CD4-positive, CD25-positive, alpha-beta regulatory T cell (primary cell): ENCODE measurements at regions not wholly inside any gene's neighbourhood (a gene's known extent, or its start where the extent isn't known, plus 50 kb on each side); places are given as distances from the start of the nearest gene placed in this dataset.

ENCODE experiments used
- ATAC-seq, 2 donors: fragments of 150-1000 bp; cut with Tn5 transposase; one replicate each; pipeline ENCODE4 v1.10.0; 2021; ENCODE audit warnings: low read depth in 2 of 2, moderate number of reproducible peaks in 2 of 2, moderate library complexity in 1 of 2
- DNase-seq, 3 donors: peaks; one replicate each; pipeline versions ENCODE4 v3.0.0 to v3.0.0-alpha.2; 2012 to 2022; ENCODE audit warnings: mixed read lengths in 1 of 3
- H3K27ac ChIP-seq: one replicate; pipeline ENCODE4 v1.7.0; 2013; ENCODE audit warnings: mild to moderate bottlenecking, low read length; ENCODE audit not compliant: insufficient read depth, poor library complexity, severe bottlenecking
- H3K27me3 ChIP-seq: one replicate; pipeline ENCODE4 v1.7.0; 2013; ENCODE audit warnings: low read length; ENCODE audit not compliant: control insufficient read depth, insufficient read depth
- H3K36me3 ChIP-seq: one replicate; pipeline ENCODE4 v1.7.0; 2013; ENCODE audit warnings: mild to moderate bottlenecking, low read length, moderate library complexity; ENCODE audit not compliant: control insufficient read depth, insufficient read depth
- H3K4me1 ChIP-seq: 2 replicates; pipeline ENCODE4 v1.7.0; 2013; ENCODE audit warnings: mild to moderate bottlenecking, low read length; ENCODE audit not compliant: insufficient read depth, control insufficient read depth, poor library complexity, severe bottlenecking
- H3K4me3 ChIP-seq: one replicate; pipeline ENCODE4 v1.7.0; 2013; ENCODE audit warnings: low read depth, mild to moderate bottlenecking, low read length, moderate library complexity
- H3K9me3 ChIP-seq, 2 experiments: 1 replicate in 1 of 2; 2 replicates in 1 of 2; pipeline ENCODE4 v1.7.0; 2013; ENCODE audit warnings: low read length in 2 of 2, mild to moderate bottlenecking in 1 of 2, moderate library complexity in 1 of 2; ENCODE audit not compliant: control insufficient read depth in 2 of 2
- H3K27ac Mint-ChIP-seq, 3 donors: one replicate each; pipeline ENCODE4 v1.8.0; 2020 to 2022; ENCODE audit warnings: mild to moderate bottlenecking in 3 of 3, mixed read lengths in 3 of 3, moderate library complexity in 2 of 3
- H3K27me3 Mint-ChIP-seq: one replicate; pipeline ENCODE4 v1.8.0; 2022; ENCODE audit warnings: mild to moderate bottlenecking, mixed read lengths
- H3K36me3 Mint-ChIP-seq: one replicate; pipeline ENCODE4 v1.8.0; 2020; ENCODE audit warnings: mixed read lengths
- H3K4me1 Mint-ChIP-seq, 4 donors: one replicate each; pipeline ENCODE4 v1.8.0; 2020 to 2022; ENCODE audit warnings: mixed read lengths in 4 of 4, mild to moderate bottlenecking in 1 of 4
- H3K4me3 Mint-ChIP-seq, 4 donors: one replicate each; pipeline ENCODE4 v1.8.0; 2020 to 2022; ENCODE audit warnings: mild to moderate bottlenecking in 4 of 4, mixed read lengths in 4 of 4, moderate library complexity in 3 of 4
- H3K9me3 Mint-ChIP-seq, 7 donors: one replicate each; pipeline ENCODE4 v1.8.0; 2020 to 2022; ENCODE audit warnings: mixed read lengths in 7 of 7, mild to moderate bottlenecking in 3 of 7, moderate library complexity in 2 of 7

DNA sequence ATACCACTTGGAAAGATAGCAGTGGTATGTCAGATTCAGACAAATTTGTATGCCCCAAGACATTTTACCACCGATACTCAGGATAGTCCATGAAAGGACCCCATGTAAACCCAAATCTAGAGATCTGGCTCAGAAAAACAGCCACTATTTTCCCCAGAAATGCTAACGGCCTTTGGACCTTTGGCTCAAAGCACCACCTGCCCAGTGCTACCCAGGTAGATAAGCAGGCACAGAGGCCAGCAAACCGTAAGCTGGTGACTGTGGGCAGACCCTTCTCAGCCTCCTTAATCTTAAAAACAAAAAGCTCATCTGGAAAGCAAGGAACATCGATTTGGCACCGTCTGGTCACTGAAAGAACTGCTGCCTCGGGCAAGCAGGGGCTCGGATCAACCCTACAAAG, 61.4 kb upstream of the GREB1L start:
- Histone ChIP-seq H3K4me3 (no peak overlapping the region), H3K9me3 (no peaks in the 10 kb centered on the region), H3K36me3 (no peaks in the 10 kb centered on the region), H3K27me3 (no peaks in the 10 kb centered on the region), H3K27ac (no peak overlapping the region), H3K4me1 (no peaks in the 10 kb centered on the region)
- no peak for ATAC-seq
- Mint-ChIP-seq H3K4me1 (peaks cover 0 to 8% (median 3%) of the 10 kb centered on the region in 4 donors), H3K9me3 (no peaks in the 10 kb centered on the region), H3K27ac (no peak overlapping the region), H3K4me3 (no peak overlapping the region), H3K36me3 (no peaks in the 10 kb centered on the region), H3K27me3 (no peaks in the 10 kb centered on the region)
- DNase-seq = no peak

DNA sequence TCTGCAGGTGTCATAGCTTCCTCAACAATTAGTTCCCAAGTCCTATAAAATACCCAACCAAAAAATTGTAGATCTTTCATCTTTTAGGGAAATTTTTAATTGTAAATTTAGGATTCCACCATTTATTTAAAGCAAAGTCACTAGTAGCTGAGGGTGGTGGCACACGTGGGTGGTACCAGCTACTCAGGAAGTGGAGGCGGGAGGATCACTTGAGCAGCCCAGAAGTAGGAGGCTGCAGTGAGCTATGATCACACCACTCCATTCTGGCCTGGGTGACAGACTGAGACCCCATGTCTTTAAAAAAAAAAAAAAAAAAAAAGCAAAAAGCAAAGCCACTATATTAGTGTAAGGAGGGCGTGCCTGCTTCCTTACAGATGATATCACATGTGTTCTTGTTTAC, 60.3 kb upstream of the GREB1L start:
- Mint-ChIP-seq H3K4me3 (no peak overlapping the region), H3K27me3 (no peaks in the 10 kb centered on the region), H3K9me3 (no peaks in the 10 kb centered on the region), H3K4me1 (peaks cover 0 to 8% (median 3%) of the 10 kb centered on the region in 4 donors), H3K36me3 (no peaks in the 10 kb centered on the region), H3K27ac (no peak overlapping the region)
- Histone ChIP-seq H3K9me3 (no peaks in the 10 kb centered on the region), H3K36me3 (no peaks in the 10 kb centered on the region), H3K4me3 (no peak overlapping the region), H3K4me1 (no peaks in the 10 kb centered on the region), H3K27ac (no peak overlapping the region), H3K27me3 (no peaks in the 10 kb centered on the region)
- DNase-seq = peak in 1 of 3 donors; percentile 41
- peak in 1 of 2 donors; percentile 34 for ATAC-seq

DNA sequence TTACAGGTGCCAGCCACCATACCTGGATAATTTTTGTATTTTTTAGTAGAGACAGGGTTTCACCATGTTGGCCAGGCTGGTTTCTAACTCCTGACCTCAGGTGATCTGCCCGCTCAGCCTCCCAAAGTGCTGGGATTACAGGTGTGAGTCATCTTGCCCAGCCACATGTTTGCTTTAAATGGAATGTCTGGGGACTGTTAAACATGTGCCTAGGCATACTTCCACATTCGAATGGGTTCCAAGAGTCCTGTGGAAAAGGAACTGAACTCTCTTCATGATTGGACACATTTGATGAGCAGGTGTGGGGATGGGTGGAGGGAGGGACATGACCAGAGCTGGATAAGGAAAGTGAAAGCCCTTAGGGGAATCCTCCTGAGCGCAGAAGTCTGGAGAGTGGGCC, 58.4 kb upstream of the GREB1L start:
- Mint-ChIP-seq H3K27ac (no peak overlapping the region), H3K4me3 (no peak overlapping the region), H3K36me3 (no peaks in the 10 kb centered on the region), H3K4me1 (peaks cover 0 to 8% (median 2%) of the 10 kb centered on the region in 4 donors), H3K27me3 (peaks cover 1% of the 10 kb centered on the region), H3K9me3 (no peaks in the 10 kb centered on the region)
- Histone ChIP-seq H3K36me3 (no peaks in the 10 kb centered on the region), H3K27me3 (no peaks in the 10 kb centered on the region), H3K9me3 (no peaks in the 10 kb centered on the region), H3K4me1 (no peaks in the 10 kb centered on the region), H3K4me3 (no peak overlapping the region), H3K27ac (no peak overlapping the region)
- ATAC-seq = no peak
- DNase-seq = no peak

DNA sequence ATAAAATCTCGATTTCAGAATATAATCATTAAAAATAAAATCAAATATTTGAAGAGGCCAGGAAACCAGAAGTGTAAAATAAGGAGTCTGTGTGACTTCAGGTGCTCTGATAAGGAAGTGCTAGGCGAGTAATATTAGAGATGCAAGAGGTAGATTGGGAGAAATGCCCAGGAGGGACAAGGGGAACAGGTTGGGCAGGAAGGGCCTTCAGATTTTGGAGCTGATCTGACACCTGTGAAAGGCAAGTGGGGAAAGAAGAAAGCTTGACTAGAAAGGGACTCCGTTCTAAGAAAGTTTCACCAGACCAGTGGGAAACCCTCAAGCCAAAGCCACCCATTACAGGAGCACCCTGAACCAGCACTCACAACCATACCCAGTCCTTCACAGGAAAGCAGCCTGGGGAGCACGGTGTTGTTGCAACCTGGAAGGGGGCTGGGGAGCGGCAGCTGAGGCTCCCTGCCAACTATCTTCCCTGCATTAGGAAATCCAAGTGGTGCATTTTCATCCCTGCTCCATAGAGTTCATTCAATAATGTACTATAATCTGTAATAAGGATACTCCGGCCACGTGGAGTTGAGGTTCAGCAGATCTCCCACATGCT, 57.5 kb upstream of the GREB1L start:
- no peak overlapping the region for H3K4me3 ChIP-seq
- Mint-ChIP-seq H3K27me3 (peaks cover 6% of the 10 kb centered on the region), H3K4me1 (peaks cover 0 to 8% (median 1%) of the 10 kb centered on the region in 4 donors), H3K36me3 (no peaks in the 10 kb centered on the region), H3K4me3 (no peak overlapping the region), H3K9me3 (no peaks in the 10 kb centered on the region), H3K27ac (no peak overlapping the region)
- no peaks in the 10 kb centered on the region for H3K9me3 ChIP-seq
- DNase-seq (no peak), ATAC-seq (no peak)
- no peaks in the 10 kb centered on the region for H3K4me1 ChIP-seq
- no peak overlapping the region for H3K27ac ChIP-seq
- H3K36me3 ChIP-seq = no peaks in the 10 kb centered on the region
- no peaks in the 10 kb centered on the region for H3K27me3 ChIP-seq

DNA sequence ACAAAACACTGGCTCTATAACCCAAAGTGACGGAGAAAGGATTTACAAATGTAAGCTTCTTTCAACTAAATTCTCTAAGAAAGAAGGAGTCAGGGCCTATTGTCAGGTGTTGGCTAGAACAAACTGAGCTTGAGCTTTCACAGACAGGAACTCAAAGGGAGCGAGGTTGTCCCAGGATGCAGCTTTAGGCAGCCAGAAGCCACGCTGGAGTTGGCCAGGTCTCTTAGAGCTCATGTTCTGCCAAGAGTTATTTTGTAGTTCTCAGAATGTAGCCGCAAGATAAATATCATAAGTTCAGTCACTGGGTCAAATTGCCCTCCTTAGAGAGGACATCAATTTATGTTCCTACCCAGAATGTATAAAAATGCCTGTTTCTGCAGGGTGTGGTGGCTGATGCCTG, 54.1 kb upstream of the GREB1L start:
- no peak overlapping the region for H3K27ac ChIP-seq
- no peaks in the 10 kb centered on the region for H3K36me3 ChIP-seq
- DNase-seq = no peak
- no peaks in the 10 kb centered on the region for H3K27me3 ChIP-seq
- no peak overlapping the region for H3K4me3 Mint-ChIP-seq
- H3K9me3 ChIP-seq = no peaks in the 10 kb centered on the region
- no peaks in the 10 kb centered on the region for H3K9me3 Mint-ChIP-seq
- no peaks in the 10 kb centered on the region for H3K36me3 Mint-ChIP-seq
- peaks cover 10% of the 10 kb centered on the region for H3K27me3 Mint-ChIP-seq
- no peak for ATAC-seq
- no peaks in the 10 kb centered on the region for H3K4me1 Mint-ChIP-seq
- H3K27ac Mint-ChIP-seq = no peak overlapping the region
- H3K4me3 ChIP-seq = no peak overlapping the region
- no peaks in the 10 kb centered on the region for H3K4me1 ChIP-seq

DNA sequence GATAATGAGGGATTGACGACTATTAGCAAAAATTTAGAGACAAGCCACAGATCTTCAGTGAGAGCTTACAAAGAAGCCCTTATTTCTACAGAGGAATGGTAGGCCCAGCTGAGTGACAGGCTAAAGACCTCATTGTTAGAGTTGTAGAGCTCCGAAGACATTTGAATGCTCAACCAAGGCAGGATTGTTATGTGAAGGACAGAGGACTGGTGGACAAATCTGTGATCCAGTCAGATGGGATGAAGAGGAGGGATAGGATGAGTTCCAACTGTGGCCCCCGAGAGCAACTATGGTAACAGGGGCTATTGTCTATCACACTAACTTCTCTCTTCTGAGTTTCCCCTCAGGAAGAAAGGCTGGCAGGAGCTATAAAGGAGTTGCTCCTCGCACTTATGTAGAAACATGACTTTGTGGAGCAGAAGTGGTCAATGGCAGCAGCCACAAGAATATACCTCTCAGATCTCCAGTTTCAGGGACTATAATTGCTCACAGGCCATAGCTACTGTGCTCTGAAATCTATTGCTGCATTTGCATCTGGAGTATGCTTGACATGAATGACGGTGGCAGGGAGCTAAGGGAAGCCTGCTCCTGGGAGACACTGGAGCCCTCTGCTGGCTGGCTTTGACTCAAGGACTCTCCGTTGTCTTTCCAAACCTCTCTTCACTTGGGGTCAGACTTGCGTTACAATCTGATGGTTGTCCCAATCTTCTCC, 50.3 kb upstream of the GREB1L start:
- peaks cover 2% of the 10 kb centered on the region for H3K27me3 ChIP-seq
- no peak overlapping the region for H3K27ac ChIP-seq
- DNase-seq (peak in 1 of 3 donors; percentile 24), ATAC-seq (no peak)
- H3K4me3 ChIP-seq = no peak overlapping the region
- H3K4me1 ChIP-seq = no peaks in the 10 kb centered on the region
- Mint-ChIP-seq H3K27me3 (peaks cover 16% of the 10 kb centered on the region), H3K4me3 (no peak overlapping the region), H3K9me3 (no peaks in the 10 kb centered on the region), H3K36me3 (no peaks in the 10 kb centered on the region), H3K27ac (no peak overlapping the region), H3K4me1 (no peaks in the 10 kb centered on the region)
- no peaks in the 10 kb centered on the region for H3K9me3 ChIP-seq
- H3K36me3 ChIP-seq = no peaks in the 10 kb centered on the region
